HCT116 (cell line): ENCODE measurements at regions not wholly inside any gene's neighbourhood (a gene's known extent, or its start where the extent isn't known, plus 50 kb on each side); places are given as distances from the start of the nearest gene placed in this dataset.

ENCODE experiments used
- CBX3 ChIP-seq: IDR thresholded peaks from 2 replicates; pipeline ENCODE4 v1.6.1; 2012; ENCODE audit warnings: low read depth
- CEBPB ChIP-seq: IDR thresholded peaks from 2 replicates; pipeline ENCODE4 v1.6.1; 2012; ENCODE audit warnings: low read depth
- CTCF ChIP-seq, 3 experiments: fragments of 200-600 bp in 1 of 3; sonication (generic) in 1 of 3; IDR thresholded peaks in 2 of 3; conservative IDR thresholded peaks in 1 of 3; 2 replicates each; pipeline ENCODE4 v1.5.1; 2012 to 2017; ENCODE audit warnings: low read depth in 2 of 3, low read length in 2 of 3, antibody characterized with exemption in 1 of 3, borderline replicate concordance in 1 of 3, control low read depth in 1 of 3, mild to moderate bottlenecking in 1 of 3, mixed read lengths in 1 of 3, mixed run types in 1 of 3, moderate library complexity in 1 of 3; ENCODE audit not compliant: insufficient read depth in 1 of 3
- EGR1 ChIP-seq: IDR thresholded peaks from 2 replicates; pipeline ENCODE4 v1.6.1; 2012; ENCODE audit warnings: low read depth
- EZH2 ChIP-seq: fragments of 200-600 bp; sonication (generic); IDR thresholded peaks from 2 replicates; pipeline ENCODE4 v1.6.1; 2017; ENCODE audit warnings: antibody characterized with exemption, mixed run types
- EZH2phosphoT487 ChIP-seq: fragments of 200-600 bp; IDR thresholded peaks from 2 replicates; pipeline ENCODE4 v1.6.1; 2018; ENCODE audit warnings: antibody characterized with exemption, borderline replicate concordance
- POLR2A ChIP-seq: IDR thresholded peaks from 2 replicates; pipeline ENCODE4 v1.7.0; 2011; ENCODE audit warnings: borderline replicate concordance; ENCODE audit not compliant: insufficient read depth, insufficient read length; ENCODE audit errors: extremely low read depth
- POLR2AphosphoS5 ChIP-seq: IDR thresholded peaks from 2 replicates; pipeline ENCODE4 v1.6.1; 2011; ENCODE audit warnings: mild to moderate bottlenecking, low read depth, low read length, moderate library complexity
- RAD21 ChIP-seq: IDR thresholded peaks from 2 replicates; pipeline ENCODE4 v1.6.1; 2012; ENCODE audit warnings: low read depth, mild to moderate bottlenecking
- SP1 ChIP-seq: IDR thresholded peaks from 2 replicates; pipeline ENCODE4 v1.6.1; 2012; ENCODE audit warnings: low read depth
- TCF7L2 ChIP-seq: IDR thresholded peaks from 2 replicates; pipeline ENCODE4 v1.7.0; 2011; ENCODE audit warnings: borderline replicate concordance, inconsistent platforms; ENCODE audit not compliant: insufficient read depth, insufficient read length; ENCODE audit errors: extremely low read depth
- ZBTB33 ChIP-seq: IDR thresholded peaks from 2 replicates; pipeline ENCODE4 v1.6.1; 2011; ENCODE audit warnings: mild to moderate bottlenecking, low read length, moderate library complexity; ENCODE audit not compliant: insufficient replicate concordance; ENCODE audit errors: extremely low read depth
- ZFX ChIP-seq: fragments of 450-650 bp; IDR thresholded peaks from 2 replicates; pipeline ENCODE4 v1.6.1; 2017
- ZNF274 ChIP-seq: fragments of 200-500 bp; sonication (Bioruptor generic); IDR thresholded peaks from 2 replicates; pipeline ENCODE4 v1.6.1; 2014; ENCODE audit warnings: mild to moderate bottlenecking, low read depth, low read length, inconsistent platforms

- TF ChIP-seq CTCF (IDR thresholded peaks at IDR 0.05 in 2 of 3, conservative IDR thresholded peaks at IDR 0.05 in 1 of 3; ENCODE audit: borderline replicate concordance in 1 of 3, insufficient read depth in 1 of 3, low read depth in 2 of 3, low read length in 2 of 3) (no peak), CEBPB (no peak), ZBTB33 (no peak), POLR2A (no peak), RAD21 (no peak), SP1 (no peak), EZH2 (no peak), EZH2phosphoT487 (no peak), TCF7L2 (no peak), ZFX (no peak), POLR2AphosphoS5 (no peak), EGR1 (no peak), CBX3 (no peak), ZNF274 (no peak)
Observed at GRCh38 chr4:83906561-83906960, 370.7 kb downstream of the GPAT3 start.
